ENCODE measurements at regions not wholly inside any gene's neighbourhood (a gene's known extent, or its start where the extent isn't known, plus 50 kb on each side); places are given as distances from the start of the nearest gene placed in this dataset.

DNA sequence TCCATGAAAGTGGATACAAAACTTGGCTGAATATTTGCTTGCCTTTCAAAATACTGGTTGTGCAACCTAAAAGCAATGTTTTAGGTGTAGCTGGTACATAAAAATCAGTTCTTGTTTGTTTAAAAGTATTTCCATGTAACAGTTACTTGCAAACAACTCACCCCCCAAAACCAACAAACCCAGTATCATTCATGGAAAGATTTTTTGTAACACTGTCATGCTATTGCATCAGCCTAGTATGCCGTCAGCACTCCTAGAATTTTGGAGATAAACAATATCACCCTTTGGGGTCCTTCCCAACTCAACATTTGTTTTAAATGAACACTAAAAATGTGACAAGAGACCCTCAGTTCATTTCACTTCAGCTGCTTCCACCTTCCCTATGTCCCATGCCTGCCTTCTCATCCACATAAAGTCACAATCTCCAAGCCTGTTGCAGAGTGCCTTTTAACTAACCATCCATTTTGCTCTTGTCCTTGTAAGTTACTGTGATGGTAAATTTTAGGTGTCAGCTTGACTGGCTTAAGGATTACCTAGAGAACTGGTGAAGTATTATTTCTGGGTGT is 425.3 kb downstream of the DUSP10 start:
- no peaks in the 10 kb centered on the region for H3K4me1 ChIP-seq (ENCODE audit: insufficient read depth, poor library complexity, severe bottlenecking)
- TF ChIP-seq CTCF (IDR thresholded peaks at IDR 0.05; ENCODE audit: poor library complexity, severe bottlenecking), result no peak
- DNase-seq (ENCODE audit: low spot score) (no peak), ATAC-seq (ENCODE audit: low read depth) (0 out of 3 replicates have a peak, but pooled peaks have one; percentile 14)
- no peaks in the 10 kb centered on the region for H3K9me3 ChIP-seq (ENCODE audit: severe bottlenecking)
- no peak overlapping the region for H3K4me3 ChIP-seq (ENCODE audit: severe bottlenecking)
- H3K27me3 ChIP-seq (ENCODE audit: insufficient read depth, poor library complexity, severe bottlenecking), result no peaks in the 10 kb centered on the region
- no peak overlapping the region for H3K27ac ChIP-seq (ENCODE audit: poor library complexity, severe bottlenecking)
- no peaks in the 10 kb centered on the region for H3K36me3 ChIP-seq (ENCODE audit: low read depth)

DNA sequence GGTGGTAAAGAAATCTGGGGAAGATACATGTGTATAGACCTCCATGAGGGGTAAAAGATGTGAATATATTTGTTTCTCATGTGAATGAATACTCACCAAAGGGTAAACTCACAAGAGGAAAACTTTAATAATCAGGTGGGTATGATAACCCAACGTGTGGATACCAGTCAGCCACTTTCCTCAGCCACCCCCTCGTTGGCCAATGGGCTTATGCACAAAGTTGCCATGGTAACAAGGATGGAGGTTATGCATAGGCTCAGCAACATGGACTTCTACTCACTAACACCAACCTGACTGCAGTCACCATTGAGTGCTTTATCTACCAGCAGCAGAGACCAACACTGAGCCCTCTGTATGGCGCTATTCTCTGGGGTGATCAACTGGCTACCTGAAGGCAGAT is 424.4 kb downstream of the DUSP10 start:
- Histone ChIP-seq H3K27me3 (ENCODE audit: insufficient read depth, poor library complexity, severe bottlenecking) (no peaks in the 10 kb centered on the region), H3K4me3 (ENCODE audit: severe bottlenecking) (no peak overlapping the region), H3K27ac (ENCODE audit: poor library complexity, severe bottlenecking) (no peak overlapping the region), H3K9me3 (ENCODE audit: severe bottlenecking) (no peaks in the 10 kb centered on the region), H3K4me1 (ENCODE audit: insufficient read depth, poor library complexity, severe bottlenecking) (no peaks in the 10 kb centered on the region), H3K36me3 (ENCODE audit: low read depth) (no peaks in the 10 kb centered on the region)
- DNase-seq (ENCODE audit: low spot score) (no peak), ATAC-seq (ENCODE audit: low read depth) (no peak)
- TF ChIP-seq CTCF (IDR thresholded peaks at IDR 0.05; ENCODE audit: poor library complexity, severe bottlenecking), result no peak

DNA sequence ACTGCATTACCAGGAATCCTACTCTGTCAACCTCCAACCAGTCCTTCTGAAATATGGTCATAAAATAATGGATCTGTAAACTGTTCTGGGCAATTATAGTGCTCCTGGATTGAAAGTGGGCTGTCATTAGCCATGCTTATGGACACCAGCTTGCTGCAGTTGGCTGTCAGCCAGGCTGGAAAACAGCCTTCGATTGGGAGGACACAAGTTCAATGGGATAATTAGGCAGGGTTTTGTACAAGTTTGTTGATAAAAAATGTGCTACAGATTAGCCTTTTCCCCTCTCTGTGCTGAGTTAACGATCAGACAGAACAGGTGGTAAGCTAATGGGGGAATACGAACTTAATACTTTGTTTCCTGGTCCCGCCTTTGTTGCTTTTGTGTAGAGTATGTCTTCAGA is 413.9 kb downstream of the DUSP10 start:
- no peaks in the 10 kb centered on the region for H3K4me1 ChIP-seq (ENCODE audit: insufficient read depth, poor library complexity, severe bottlenecking)
- ATAC-seq (ENCODE audit: low read depth), result no peak
- no peak for TF ChIP-seq CTCF (IDR thresholded peaks at IDR 0.05; ENCODE audit: poor library complexity, severe bottlenecking)
- no peaks in the 10 kb centered on the region for H3K36me3 ChIP-seq (ENCODE audit: low read depth)
- no peaks in the 10 kb centered on the region for H3K9me3 ChIP-seq (ENCODE audit: severe bottlenecking)
- no peaks in the 10 kb centered on the region for H3K27me3 ChIP-seq (ENCODE audit: insufficient read depth, poor library complexity, severe bottlenecking)
- no peak overlapping the region for H3K27ac ChIP-seq (ENCODE audit: poor library complexity, severe bottlenecking)
- no peak overlapping the region for H3K4me3 ChIP-seq (ENCODE audit: severe bottlenecking)
- DNase-seq (ENCODE audit: low spot score), result no peak

DNA sequence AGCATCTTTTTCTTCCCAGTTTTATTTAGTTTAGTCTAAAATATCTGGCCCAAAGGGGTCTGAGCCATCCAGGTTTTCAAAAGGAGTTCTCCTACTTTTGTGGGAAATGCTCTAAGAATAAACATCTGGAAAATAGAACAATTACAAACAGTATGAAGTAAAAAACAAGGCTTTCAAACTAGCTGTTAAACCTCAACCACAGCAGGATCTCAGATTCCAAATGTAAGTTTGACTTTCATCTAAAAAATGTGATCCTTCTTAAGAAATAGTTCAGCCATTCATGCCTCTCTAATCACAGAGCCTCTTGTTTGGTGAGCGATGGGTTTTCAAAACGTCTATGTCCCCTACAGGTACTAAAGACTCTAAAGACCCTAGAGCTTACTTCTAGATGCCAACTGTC is 413.5 kb downstream of the DUSP10 start:
- TF ChIP-seq CTCF (IDR thresholded peaks at IDR 0.05; ENCODE audit: poor library complexity, severe bottlenecking), result no peak
- Histone ChIP-seq H3K36me3 (ENCODE audit: low read depth) (no peaks in the 10 kb centered on the region), H3K4me1 (ENCODE audit: insufficient read depth, poor library complexity, severe bottlenecking) (no peaks in the 10 kb centered on the region), H3K27ac (ENCODE audit: poor library complexity, severe bottlenecking) (no peak overlapping the region), H3K27me3 (ENCODE audit: insufficient read depth, poor library complexity, severe bottlenecking) (no peaks in the 10 kb centered on the region), H3K4me3 (ENCODE audit: severe bottlenecking) (no peak overlapping the region), H3K9me3 (ENCODE audit: severe bottlenecking) (no peaks in the 10 kb centered on the region)
- DNase-seq (ENCODE audit: low spot score) (no peak), ATAC-seq (ENCODE audit: low read depth) (no peak)

- H3K9me3 ChIP-seq (ENCODE audit: severe bottlenecking), result no peaks in the 10 kb centered on the region
- no peak overlapping the region for H3K27ac ChIP-seq (ENCODE audit: poor library complexity, severe bottlenecking)
- no peaks in the 10 kb centered on the region for H3K36me3 ChIP-seq (ENCODE audit: low read depth)
- no peak for DNase-seq (ENCODE audit: low spot score)
- no peaks in the 10 kb centered on the region for H3K4me1 ChIP-seq (ENCODE audit: insufficient read depth, poor library complexity, severe bottlenecking)
- no peak for ATAC-seq (ENCODE audit: low read depth)
- no peak for TF ChIP-seq CTCF (IDR thresholded peaks at IDR 0.05; ENCODE audit: poor library complexity, severe bottlenecking)
- no peaks in the 10 kb centered on the region for H3K27me3 ChIP-seq (ENCODE audit: insufficient read depth, poor library complexity, severe bottlenecking)
- no peak overlapping the region for H3K4me3 ChIP-seq (ENCODE audit: severe bottlenecking)
Observed at GRCh38 chr1:221331273-221332183, 410.4 kb downstream of the DUSP10 start.

Measured in RWPE2 (cell line).